PFSK-1 (cell line): ENCODE measurements at regions not wholly inside any gene's neighbourhood (a gene's known extent, or its start where the extent isn't known, plus 50 kb on each side); places are given as distances from the start of the nearest gene placed in this dataset.

ENCODE experiments used
- FOXP2 ChIP-seq: optimal IDR thresholded peaks from 2 replicates; pipeline ENCODE3; 2011; ENCODE audit warnings: borderline replicate concordance, control low read depth, inconsistent platforms; ENCODE audit not compliant: insufficient read depth; ENCODE audit errors: extremely low read length, extremely low read depth
- POLR2AphosphoS5 ChIP-seq: IDR thresholded peaks from 2 replicates; pipeline ENCODE4 v1.6.1; 2012; ENCODE audit warnings: low read depth, mild to moderate bottlenecking, control low read depth, low read length, moderate library complexity
- REST ChIP-seq, 2 experiments: IDR thresholded peaks; 2 replicates each; pipeline versions ENCODE4 v1.6.1 to v1.8.0; 2011 to 2012; ENCODE audit warnings: low read depth in 2 of 2, low read length in 2 of 2, control low read depth in 1 of 2, inconsistent platforms in 1 of 2, mild to moderate bottlenecking in 1 of 2, moderate library complexity in 1 of 2; ENCODE audit not compliant: insufficient read depth in 1 of 2
- SIN3A ChIP-seq: IDR thresholded peaks from 2 replicates; pipeline ENCODE4 v1.6.1; 2012; ENCODE audit warnings: mild to moderate bottlenecking, low read length, moderate library complexity, borderline replicate concordance; ENCODE audit not compliant: insufficient read depth
- TAF1 ChIP-seq: IDR thresholded peaks from 2 replicates; pipeline ENCODE4 v1.6.1; 2012; ENCODE audit warnings: low read length, control low read depth, borderline replicate concordance; ENCODE audit not compliant: insufficient read depth

GRCh38 chr13:65154661-65155447 is 2075.3 kb downstream of the PCDH9 start:
- TF ChIP-seq FOXP2 (no peak), POLR2AphosphoS5 (no peak), REST (IDR thresholded peaks at IDR 0.05; ENCODE audit: insufficient read depth in 1 of 2, low read depth in 2 of 2, low read length in 2 of 2) (no peak), TAF1 (no peak), SIN3A (no peak)

GRCh38 chr13:65149687-65150086 is 2080.4 kb downstream of the PCDH9 start:
- no peak for TF ChIP-seq FOXP2

- TF ChIP-seq POLR2AphosphoS5 (no peak), FOXP2 (no peak), SIN3A (no peak), TAF1 (no peak), REST (IDR thresholded peaks at IDR 0.05; ENCODE audit: insufficient read depth in 1 of 2, low read depth in 2 of 2, low read length in 2 of 2) (no peak)
These were observed 2086.2 kb downstream of the PCDH9 start for GRCh38 chr13:65143920-65144319.

GRCh38 chr13:65133094-65133493 is 2097.0 kb downstream of the PCDH9 start:
- TF ChIP-seq FOXP2 (no peak), REST (IDR thresholded peaks at IDR 0.05; ENCODE audit: insufficient read depth in 1 of 2, low read depth in 2 of 2, low read length in 2 of 2) (no peak), POLR2AphosphoS5 (no peak), TAF1 (no peak), SIN3A (no peak)

- no peak for TF ChIP-seq TAF1
These were observed 2104.9 kb downstream of the PCDH9 start for GRCh38 chr13:65125236-65125635.

GRCh38 chr13:65112531-65112941 is 2117.6 kb downstream of the PCDH9 start:
- TF ChIP-seq SIN3A (no peak), FOXP2 (no peak), POLR2AphosphoS5 (no peak), REST (IDR thresholded peaks at IDR 0.05; ENCODE audit: insufficient read depth in 1 of 2, low read depth in 2 of 2, low read length in 2 of 2) (no peak), TAF1 (no peak)
